Keratinocyte (primary cell): ENCODE measurements at regions not wholly inside any gene's neighbourhood (a gene's known extent, or its start where the extent isn't known, plus 50 kb on each side); places are given as distances from the start of the nearest gene placed in this dataset.

Experiments used
- DNase-seq: peaks from one replicate; pipeline ENCODE4 v3.0.0-alpha.2; 2011; ENCODE audit warnings: low read depth, missing footprints, low spot score
- FAIRE-seq: peaks from 2 replicates; lab custom pipeline; 2011; peaks lifted over from hg19 to GRCh38; lab: Jason Lieb, UNC
- H2AFZ ChIP-seq: 2 replicates; pipeline ENCODE4 v1.6.0; 2012; ENCODE audit warnings: low read length, control low read depth, inconsistent platforms; ENCODE audit not compliant: control insufficient read depth
- H3K27ac ChIP-seq: 2 replicates; pipeline ENCODE4 v1.5.1; 2011; ENCODE audit warnings: low read length; ENCODE audit not compliant: control insufficient read depth, insufficient read depth
- H3K27me3 ChIP-seq: 3 replicates; pipeline ENCODE4 v1.6.0; 2011; ENCODE audit warnings: low read length; ENCODE audit not compliant: control insufficient read depth, insufficient read depth; ENCODE audit errors: extremely low read depth
- H3K36me3 ChIP-seq, 2 experiments: 2 replicates in 1 of 2; 3 replicates in 1 of 2; pipeline ENCODE4 v1.5.1; 2011; ENCODE audit warnings: low read length in 2 of 2, mild to moderate bottlenecking in 1 of 2; ENCODE audit not compliant: control insufficient read depth in 2 of 2, insufficient read depth in 2 of 2; ENCODE audit errors: extremely low read depth in 1 of 2
- H3K4me1 ChIP-seq: 3 replicates; pipeline ENCODE4 v1.5.1; 2011; ENCODE audit warnings: low read length; ENCODE audit not compliant: control insufficient read depth, insufficient read depth; ENCODE audit errors: extremely low read depth
- H3K4me2 ChIP-seq: 3 replicates; pipeline ENCODE4 v1.6.0; 2011; ENCODE audit warnings: low read depth, low read length; ENCODE audit not compliant: control insufficient read depth, insufficient read depth; ENCODE audit errors: extremely low read depth
- H3K4me3 ChIP-seq, 3 experiments: fragments of 200-600 bp in 1 of 3; sonication (generic) in 1 of 3; 2 replicates in 2 of 3; 3 replicates in 1 of 3; pipeline ENCODE4 v1.5.1; 2011 to 2016; ENCODE audit warnings: low read length in 3 of 3, mild to moderate bottlenecking in 3 of 3, control low read depth in 2 of 3, inconsistent platforms in 1 of 3, low read depth in 1 of 3, mixed read lengths in 1 of 3, mixed run types in 1 of 3, moderate library complexity in 1 of 3; ENCODE audit not compliant: control insufficient read depth in 2 of 3, insufficient read depth in 2 of 3; ENCODE audit errors: extremely low read depth in 1 of 3
- H3K79me2 ChIP-seq: 2 replicates; pipeline ENCODE4 v1.6.0; 2012; ENCODE audit warnings: low read length; ENCODE audit not compliant: control insufficient read depth, insufficient read depth
- H3K9ac ChIP-seq: 3 replicates; pipeline ENCODE4 v1.6.0; 2011; ENCODE audit warnings: low read length; ENCODE audit not compliant: control insufficient read depth, insufficient read depth; ENCODE audit errors: extremely low read depth
- H3K9me1 ChIP-seq: 3 replicates; pipeline ENCODE4 v1.6.0; 2011; ENCODE audit warnings: low read length; ENCODE audit not compliant: control insufficient read depth, insufficient read depth; ENCODE audit errors: extremely low read depth
- H3K9me3 ChIP-seq: 2 replicates; pipeline ENCODE4 v1.5.1; 2012; ENCODE audit warnings: low read depth, low read length; ENCODE audit not compliant: control insufficient read depth
- H4K20me1 ChIP-seq: 3 replicates; pipeline ENCODE4 v1.6.0; 2011; ENCODE audit warnings: low read length; ENCODE audit not compliant: control insufficient read depth, insufficient read depth; ENCODE audit errors: extremely low read depth
- EZH2 ChIP-seq: IDR thresholded peaks from one replicate; pipeline ENCODE4 v1.6.1; 2012; ENCODE audit warnings: inconsistent platforms, mild to moderate bottlenecking, low read length, moderate library complexity
- dilution Hi-C: fragments of 300-500 bp; cut with MboI; formaldehyde crosslinking; loops from one replicate; pipeline ENCODE4 v1.7.0; 2020; ENCODE audit warnings: low sequenced_read_pairs; ENCODE audit not compliant: extremely low pct_ligation_motif_present
- small RNA-seq, 3 experiments: library from RNA; depleted of rRNA; stranded (forward); fragments of <200 nt; gene quantifications; one replicate each; pipeline ENCODE3, GENCODE V24; 2012; ENCODE audit warnings: low read depth in 3 of 3, low replicate concordance in 1 of 3; ENCODE audit not compliant: insufficient read length in 3 of 3
- TF ChIP-seq, protein P1 (sequence below), 3 experiments: IDR thresholded peaks in 1 of 3; conservative IDR thresholded peaks in 1 of 3; optimal IDR thresholded peaks in 1 of 3; 2 replicates in 2 of 3; 3 replicates in 1 of 3; pipeline versions ENCODE3 to v1.5.1; 2011; ENCODE audit warnings: low read length in 3 of 3, mild to moderate bottlenecking in 3 of 3, moderate library complexity in 2 of 3, control low read depth in 1 of 3, inconsistent platforms in 1 of 3; ENCODE audit not compliant: insufficient read depth in 2 of 3; ENCODE audit errors: extremely low read depth in 1 of 3

DNA sequence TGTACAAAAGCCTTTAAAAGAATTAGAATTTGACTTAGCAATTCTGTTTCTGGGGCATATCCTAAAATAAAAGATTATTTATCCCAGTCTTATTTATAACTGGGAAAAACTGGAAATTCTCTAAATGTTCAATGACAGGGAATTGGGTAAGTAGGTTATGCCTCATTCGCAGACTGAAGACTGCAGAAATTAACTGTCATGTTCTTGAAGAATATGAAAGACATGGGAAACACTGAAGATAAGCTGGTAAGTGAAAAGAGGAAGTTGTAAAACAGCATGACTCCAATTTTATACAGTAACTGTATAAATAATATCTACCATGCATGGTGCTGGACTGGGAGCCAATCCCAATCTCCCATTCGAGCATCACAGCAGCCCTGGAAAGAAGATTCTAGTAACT, 50.6 kb upstream of the SLC2A1 start:
- Histone ChIP-seq H2AFZ (no peak overlapping the region), H3K36me3 (no peaks in the 10 kb centered on the region), H3K9me1 (no peaks in the 10 kb centered on the region), H3K9me3 (no peaks in the 10 kb centered on the region), H3K9ac (no peak overlapping the region), H3K27ac (no peak overlapping the region), H3K4me2 (no peak overlapping the region), H3K4me1 (peaks cover 28% of the 10 kb centered on the region), H3K4me3 (no peak overlapping the region), H3K27me3 (no peaks in the 10 kb centered on the region), H4K20me1 (no peaks in the 10 kb centered on the region), H3K79me2 (no peaks in the 10 kb centered on the region)
- DNase-seq (no peak), FAIRE-seq (no peak)
- TF ChIP-seq EZH2, result no peak
- TF ChIP-seq, protein P1, sequence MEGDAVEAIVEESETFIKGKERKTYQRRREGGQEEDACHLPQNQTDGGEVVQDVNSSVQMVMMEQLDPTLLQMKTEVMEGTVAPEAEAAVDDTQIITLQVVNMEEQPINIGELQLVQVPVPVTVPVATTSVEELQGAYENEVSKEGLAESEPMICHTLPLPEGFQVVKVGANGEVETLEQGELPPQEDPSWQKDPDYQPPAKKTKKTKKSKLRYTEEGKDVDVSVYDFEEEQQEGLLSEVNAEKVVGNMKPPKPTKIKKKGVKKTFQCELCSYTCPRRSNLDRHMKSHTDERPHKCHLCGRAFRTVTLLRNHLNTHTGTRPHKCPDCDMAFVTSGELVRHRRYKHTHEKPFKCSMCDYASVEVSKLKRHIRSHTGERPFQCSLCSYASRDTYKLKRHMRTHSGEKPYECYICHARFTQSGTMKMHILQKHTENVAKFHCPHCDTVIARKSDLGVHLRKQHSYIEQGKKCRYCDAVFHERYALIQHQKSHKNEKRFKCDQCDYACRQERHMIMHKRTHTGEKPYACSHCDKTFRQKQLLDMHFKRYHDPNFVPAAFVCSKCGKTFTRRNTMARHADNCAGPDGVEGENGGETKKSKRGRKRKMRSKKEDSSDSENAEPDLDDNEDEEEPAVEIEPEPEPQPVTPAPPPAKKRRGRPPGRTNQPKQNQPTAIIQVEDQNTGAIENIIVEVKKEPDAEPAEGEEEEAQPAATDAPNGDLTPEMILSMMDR (optimal IDR thresholded peaks at IDR 0.05 in 1 of 3, IDR thresholded peaks at IDR 0.05 in 1 of 3, conservative IDR thresholded peaks at IDR 0.05 in 1 of 3; ENCODE audit: extremely low read depth in 1 of 3, insufficient read depth in 2 of 3, low read length in 3 of 3), result no peak
- dilution Hi-C loops, result no loop called here

DNA sequence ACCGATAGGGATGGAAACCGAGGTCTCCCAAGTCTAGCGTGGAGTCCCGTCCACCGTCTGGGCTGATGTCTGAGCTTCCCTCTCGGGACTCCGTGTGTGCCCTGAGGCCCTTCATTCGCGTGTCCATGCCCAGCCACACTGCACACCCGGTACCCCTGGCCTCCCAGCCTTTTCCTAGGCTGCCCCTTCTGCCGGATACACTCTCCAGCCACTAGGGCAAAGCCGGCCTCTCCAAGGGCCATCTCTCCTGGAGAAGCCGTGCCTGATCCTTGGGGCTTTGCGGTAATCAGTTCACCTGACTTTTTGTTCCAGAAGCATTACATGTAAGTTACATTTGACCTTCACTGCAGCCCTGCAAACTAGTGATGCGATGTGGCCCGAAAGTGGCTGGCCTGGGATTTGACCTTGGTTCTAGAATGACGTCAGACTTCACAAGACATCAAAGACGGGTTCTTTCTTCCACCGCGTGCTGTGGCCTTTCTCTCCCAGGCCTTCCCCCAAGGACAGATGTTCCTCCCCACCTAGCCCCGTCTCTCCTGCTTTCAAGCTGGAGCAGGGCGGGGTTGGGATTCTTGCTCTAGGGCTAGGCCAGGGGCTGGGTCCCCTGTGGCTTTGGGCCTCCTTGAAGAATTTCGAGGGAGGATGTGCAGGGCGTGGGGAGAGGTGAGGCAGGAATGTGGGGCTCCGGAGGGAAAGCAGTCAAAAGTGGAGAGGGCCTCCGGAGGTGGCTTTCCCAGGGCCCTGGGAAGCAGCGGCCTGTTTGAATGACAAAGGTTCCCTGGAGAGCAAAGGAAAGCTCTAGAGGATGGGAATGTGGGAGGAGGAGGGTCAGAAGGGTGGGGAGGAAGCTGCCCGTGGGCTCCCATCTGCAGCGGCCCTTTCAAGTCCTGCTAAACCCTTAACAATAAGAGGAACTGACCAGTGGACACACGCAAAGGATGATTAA, 49.7 kb upstream of the SLC2A1 start:
- Histone ChIP-seq H3K9me3 (no peaks in the 10 kb centered on the region), H3K4me3 (peak overlapping the region in 1 of 3 experiments; percentile 12), H2AFZ (peak overlapping the region; percentile 74), H4K20me1 (no peaks in the 10 kb centered on the region), H3K9me1 (no peaks in the 10 kb centered on the region), H3K9ac (peak overlapping the region; percentile 75), H3K27ac (peak overlapping the region; percentile 67), H3K4me2 (peak overlapping the region; percentile 71), H3K79me2 (no peaks in the 10 kb centered on the region), H3K36me3 (no peaks in the 10 kb centered on the region), H3K27me3 (no peaks in the 10 kb centered on the region), H3K4me1 (peaks cover 28% of the 10 kb centered on the region)
- TF ChIP-seq EZH2, result no peak
- TF ChIP-seq, protein P1 (optimal IDR thresholded peaks at IDR 0.05 in 1 of 3, IDR thresholded peaks at IDR 0.05 in 1 of 3, conservative IDR thresholded peaks at IDR 0.05 in 1 of 3; ENCODE audit: extremely low read depth in 1 of 3, insufficient read depth in 2 of 3, low read length in 3 of 3), result no peak
- FAIRE-seq, result peak; percentile 71
- dilution Hi-C loops, result no loop called here
- peak; percentile 65 for DNase-seq

Small RNAs in the stretch of these regions (small RNA-seq; reads per million reads assigned to genes)
- gene RF00026, result 0 reads per million in 3 experiments
